Astrocyte of the spinal cord (primary cell): ENCODE measurements at regions not wholly inside any gene's neighbourhood (a gene's known extent, or its start where the extent isn't known, plus 50 kb on each side); places are given as distances from the start of the nearest gene placed in this dataset.

Experiments used
- DNase-seq: peaks from one replicate; pipeline ENCODE4 v3.0.0; 2011; ENCODE audit warnings: low read depth, low spot score
- H3K4me3 ChIP-seq: 2 replicates; pipeline ENCODE4 v1.5.1; 2011; ENCODE audit warnings: low read depth, mild to moderate bottlenecking, low read length, moderate library complexity
- CTCF ChIP-seq: IDR thresholded peaks from 2 replicates; pipeline ENCODE4 v1.5.1; 2012; ENCODE audit warnings: low read depth, mild to moderate bottlenecking, low read length, inconsistent platforms
- in situ Hi-C: cut with HindIII; loops from 2 replicates; pipeline ENCODE4 v1.10.0; 2017; ENCODE audit warnings: low sequenced_read_pairs

DNA sequence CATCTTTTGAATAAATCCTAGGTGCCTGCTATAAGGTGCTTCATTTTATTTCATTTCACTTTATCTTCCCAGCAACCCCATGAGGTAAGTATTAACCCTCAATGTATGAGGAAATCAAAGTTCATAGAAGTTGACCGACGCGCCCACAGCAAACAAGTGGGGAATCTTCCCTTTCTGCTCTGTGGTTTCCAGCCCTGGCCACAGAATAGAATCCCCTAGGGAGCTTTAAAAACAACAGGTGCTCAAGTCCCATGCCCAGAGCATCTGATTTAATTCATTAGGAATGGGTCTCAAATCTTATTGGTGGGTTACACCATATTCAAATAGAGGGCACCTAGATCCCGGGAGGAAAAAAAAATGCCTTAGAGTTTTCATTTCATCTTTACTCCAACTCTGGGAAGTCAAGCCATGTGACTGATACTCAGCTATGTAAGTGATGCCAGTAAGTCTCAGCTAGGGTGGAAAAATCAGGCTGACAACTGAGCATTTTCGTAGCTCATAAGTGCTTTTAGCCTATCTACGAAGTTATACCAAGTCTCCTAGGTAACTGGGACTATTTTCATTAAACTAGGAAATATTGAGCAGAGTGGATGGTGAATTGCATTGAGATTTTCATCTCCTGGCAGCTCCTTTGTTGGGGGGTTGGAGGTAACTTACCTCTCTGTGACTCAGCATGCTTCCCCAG is 353.4 kb upstream of the SLC30A5 start:
- in situ Hi-C loops: no loop called here
- DNase-seq: no peak
- H3K4me3 ChIP-seq: no peak overlapping the region
- no peak for TF ChIP-seq CTCF

DNA sequence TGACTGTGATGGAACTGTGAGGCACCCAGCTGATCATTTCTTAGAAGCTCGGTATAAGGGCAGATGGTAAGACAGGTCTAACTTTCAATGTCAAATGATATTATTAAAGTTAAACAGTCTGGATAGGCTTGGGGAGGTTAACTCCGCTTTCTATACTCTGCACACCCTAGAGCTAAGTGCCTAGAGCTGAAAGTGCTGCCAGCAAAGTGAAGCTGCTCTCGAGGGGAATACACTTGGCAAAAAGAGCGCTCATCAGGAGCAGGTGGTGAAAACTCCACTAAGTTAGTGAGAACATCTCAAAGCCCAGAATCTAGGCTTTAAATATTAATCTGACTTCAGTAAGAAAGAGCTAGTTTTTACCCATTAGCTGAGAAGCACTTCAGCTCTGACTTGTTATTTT is 349.6 kb upstream of the SLC30A5 start:
- in situ Hi-C loops: no loop called here
- DNase-seq: no peak
- H3K4me3 ChIP-seq: no peak overlapping the region
- no peak for TF ChIP-seq CTCF

DNA sequence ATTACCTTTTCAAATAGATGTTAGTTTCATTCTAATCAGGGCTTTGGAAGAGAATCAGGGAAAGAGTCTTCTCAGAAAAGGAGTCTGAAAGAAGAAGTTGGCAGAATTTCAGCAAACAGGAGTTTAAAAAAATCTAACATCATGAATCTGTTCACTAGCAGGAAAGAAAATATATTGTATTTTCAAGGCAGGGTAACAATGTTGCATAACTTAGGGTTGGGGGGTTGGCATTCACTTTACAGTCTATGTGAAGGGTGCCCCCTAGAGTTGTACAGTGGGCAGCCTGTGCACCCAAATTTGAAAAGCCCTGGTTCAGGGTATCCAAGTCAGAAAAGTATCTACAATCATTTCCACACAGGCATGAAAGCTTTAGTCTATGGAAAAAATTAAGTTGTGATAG is 348.4 kb upstream of the SLC30A5 start:
- no peak overlapping the region for H3K4me3 ChIP-seq
- TF ChIP-seq CTCF: peak; percentile 32
- no peak for DNase-seq
- in situ Hi-C loops: no loop called here

GRCh38 chr5:68746220-68746619 is 347.6 kb upstream of the SLC30A5 start:
- in situ Hi-C loops: no loop called here
- no peak overlapping the region for H3K4me3 ChIP-seq
- DNase-seq: no peak
- TF ChIP-seq CTCF: no peak

- DNase-seq: no peak
- no peak overlapping the region for H3K4me3 ChIP-seq
- in situ Hi-C loops: no loop called here
- TF ChIP-seq CTCF: no peak
These were observed 347.0 kb upstream of the SLC30A5 start for GRCh38 chr5:68746643-68747420.

DNA sequence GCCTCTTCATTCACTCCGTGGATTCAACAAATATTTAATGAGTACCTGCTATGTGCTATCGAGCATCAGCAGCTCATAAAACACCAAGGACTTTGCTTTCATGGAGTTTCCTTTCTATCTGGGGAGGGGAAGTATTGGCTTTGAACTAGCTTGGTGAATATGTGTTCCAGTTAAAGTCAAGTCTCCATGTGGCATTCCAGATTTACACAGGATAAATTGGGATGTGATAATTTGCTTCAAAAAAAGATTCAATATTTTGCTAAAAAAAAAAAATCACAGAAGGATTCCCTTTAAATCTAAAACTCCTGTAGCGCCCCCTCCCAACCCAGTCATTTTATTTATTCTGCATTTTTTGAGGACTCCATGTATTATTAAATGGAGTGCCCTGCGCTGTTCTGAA is 346.3 kb upstream of the SLC30A5 start:
- H3K4me3 ChIP-seq: no peak overlapping the region
- DNase-seq: no peak
- in situ Hi-C loops: no loop called here
- no peak for TF ChIP-seq CTCF
